ENCODE measurements at regions not wholly inside any gene's neighbourhood (a gene's known extent, or its start where the extent isn't known, plus 50 kb on each side); places are given as distances from the start of the nearest gene placed in this dataset.

DNA sequence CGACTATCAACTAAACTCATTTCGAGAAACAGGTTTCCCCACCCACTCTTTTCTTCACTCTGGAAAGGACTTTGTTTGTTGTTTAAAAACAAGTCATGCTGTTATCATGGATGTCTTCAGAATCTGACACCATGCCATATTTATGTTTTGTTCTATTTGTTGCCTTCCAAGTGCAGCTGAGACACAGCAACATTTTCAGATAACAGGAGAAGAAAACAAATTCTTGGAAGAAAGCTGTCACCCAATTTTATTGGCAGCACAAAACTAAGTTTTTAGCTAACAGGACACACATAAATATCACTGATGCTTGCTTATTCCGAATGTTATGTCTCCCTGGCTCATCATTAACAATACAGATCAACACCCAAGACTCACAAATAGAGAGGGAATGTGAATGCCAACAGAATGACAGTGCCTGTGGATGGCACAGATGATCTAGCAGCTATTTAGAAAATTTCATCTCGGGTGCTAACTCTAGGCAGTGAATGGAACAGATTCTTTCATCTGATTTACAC lies 147.9 kb downstream of the RPS29 start:
- Mint-ChIP-seq H3K36me3 (ENCODE audit: low read depth) (peaks cover 4% of the 10 kb centered on the region), H3K4me1 (no peaks in the 10 kb centered on the region), H3K4me3 (no peak overlapping the region), H3K27me3 (ENCODE audit: low read depth) (peaks cover 3% of the 10 kb centered on the region), H3K27ac (ENCODE audit: unreplicated experiment) (no peak overlapping the region), H3K9me3 (peaks cover 15% of the 10 kb centered on the region)
- TF ChIP-seq, protein P1, sequence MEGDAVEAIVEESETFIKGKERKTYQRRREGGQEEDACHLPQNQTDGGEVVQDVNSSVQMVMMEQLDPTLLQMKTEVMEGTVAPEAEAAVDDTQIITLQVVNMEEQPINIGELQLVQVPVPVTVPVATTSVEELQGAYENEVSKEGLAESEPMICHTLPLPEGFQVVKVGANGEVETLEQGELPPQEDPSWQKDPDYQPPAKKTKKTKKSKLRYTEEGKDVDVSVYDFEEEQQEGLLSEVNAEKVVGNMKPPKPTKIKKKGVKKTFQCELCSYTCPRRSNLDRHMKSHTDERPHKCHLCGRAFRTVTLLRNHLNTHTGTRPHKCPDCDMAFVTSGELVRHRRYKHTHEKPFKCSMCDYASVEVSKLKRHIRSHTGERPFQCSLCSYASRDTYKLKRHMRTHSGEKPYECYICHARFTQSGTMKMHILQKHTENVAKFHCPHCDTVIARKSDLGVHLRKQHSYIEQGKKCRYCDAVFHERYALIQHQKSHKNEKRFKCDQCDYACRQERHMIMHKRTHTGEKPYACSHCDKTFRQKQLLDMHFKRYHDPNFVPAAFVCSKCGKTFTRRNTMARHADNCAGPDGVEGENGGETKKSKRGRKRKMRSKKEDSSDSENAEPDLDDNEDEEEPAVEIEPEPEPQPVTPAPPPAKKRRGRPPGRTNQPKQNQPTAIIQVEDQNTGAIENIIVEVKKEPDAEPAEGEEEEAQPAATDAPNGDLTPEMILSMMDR (conservative IDR thresholded peaks at IDR 0.05) = no peak
- DNase-seq (ENCODE audit: low read depth, low spot score) = no peak

- no peak overlapping the region for H3K27ac Mint-ChIP-seq (ENCODE audit: unreplicated experiment)
- no peak overlapping the region for H3K4me3 Mint-ChIP-seq
- peaks cover 25% of the 10 kb centered on the region for H3K9me3 Mint-ChIP-seq
- peaks cover 19% of the 10 kb centered on the region for H3K36me3 Mint-ChIP-seq (ENCODE audit: low read depth)
- no peaks in the 10 kb centered on the region for H3K27me3 Mint-ChIP-seq (ENCODE audit: low read depth)
- H3K4me1 Mint-ChIP-seq = peaks cover 17% of the 10 kb centered on the region
- no peak for DNase-seq (ENCODE audit: low read depth, low spot score)
- TF ChIP-seq, protein P1 (conservative IDR thresholded peaks at IDR 0.05) = no peak
Observed at GRCh38 chr14:49428076-49428475, 158.1 kb downstream of the RPS29 start.

DNA sequence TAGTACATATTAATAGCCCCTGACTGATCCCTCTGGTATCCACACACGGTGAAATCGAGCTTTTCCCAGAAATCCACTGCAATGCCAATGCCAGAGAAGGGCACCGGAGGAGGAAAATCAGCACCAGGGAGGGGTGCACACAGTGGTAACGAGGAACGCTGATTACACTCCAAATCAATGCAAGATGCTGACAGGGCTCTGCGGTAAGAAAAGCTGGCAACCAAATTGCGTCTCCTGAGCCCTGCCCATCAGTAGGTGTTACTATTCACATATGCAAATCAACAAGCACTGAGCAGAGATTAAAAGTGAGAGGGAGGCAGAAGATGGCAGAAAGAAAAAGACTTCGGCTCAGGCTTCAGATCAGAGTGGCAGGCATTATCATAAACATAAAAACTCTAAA lies 159.1 kb downstream of the RPS29 start:
- no peak overlapping the region for H3K27ac Mint-ChIP-seq (ENCODE audit: unreplicated experiment)
- TF ChIP-seq, protein P1 (conservative IDR thresholded peaks at IDR 0.05) = no peak
- H3K36me3 Mint-ChIP-seq (ENCODE audit: low read depth) = peaks cover 13% of the 10 kb centered on the region
- no peak for DNase-seq (ENCODE audit: low read depth, low spot score)
- H3K4me1 Mint-ChIP-seq = peaks cover 17% of the 10 kb centered on the region
- peaks cover 17% of the 10 kb centered on the region for H3K9me3 Mint-ChIP-seq
- H3K4me3 Mint-ChIP-seq = no peak overlapping the region
- no peaks in the 10 kb centered on the region for H3K27me3 Mint-ChIP-seq (ENCODE audit: low read depth)

- H3K9me3 Mint-ChIP-seq = peaks cover 11% of the 10 kb centered on the region
- no peak overlapping the region for H3K4me3 Mint-ChIP-seq
- H3K36me3 Mint-ChIP-seq (ENCODE audit: low read depth) = peaks cover 8% of the 10 kb centered on the region
- H3K4me1 Mint-ChIP-seq = peaks cover 17% of the 10 kb centered on the region
- TF ChIP-seq, protein P1 (conservative IDR thresholded peaks at IDR 0.05) = no peak
- H3K27ac Mint-ChIP-seq (ENCODE audit: unreplicated experiment) = no peak overlapping the region
- no peak for DNase-seq (ENCODE audit: low read depth, low spot score)
- no peaks in the 10 kb centered on the region for H3K27me3 Mint-ChIP-seq (ENCODE audit: low read depth)
Observed at GRCh38 chr14:49425921-49426320, 160.3 kb downstream of the RPS29 start.

GRCh38 chr14:49424436-49425331 lies 161.5 kb downstream of the RPS29 start:
- Mint-ChIP-seq H3K4me1 (peaks cover 17% of the 10 kb centered on the region), H3K27me3 (ENCODE audit: low read depth) (no peaks in the 10 kb centered on the region), H3K27ac (ENCODE audit: unreplicated experiment) (no peak overlapping the region), H3K4me3 (no peak overlapping the region), H3K36me3 (ENCODE audit: low read depth) (no peaks in the 10 kb centered on the region), H3K9me3 (peaks cover 2% of the 10 kb centered on the region)
- DNase-seq (ENCODE audit: low read depth, low spot score) = no peak
- TF ChIP-seq, protein P1 (conservative IDR thresholded peaks at IDR 0.05) = no peak
